Keratinocyte (primary cell): ENCODE measurements at regions not wholly inside any gene's neighbourhood (a gene's known extent, or its start where the extent isn't known, plus 50 kb on each side); places are given as distances from the start of the nearest gene placed in this dataset.
"Not testable (repeated sequence)": the region's sequence is repeated elsewhere in the genome, so short reads cannot be mapped to it uniquely, and the experiment has no call there.

Source experiments
- DNase-seq: peaks from one replicate; pipeline ENCODE4 v3.0.0-alpha.2; 2011; ENCODE audit warnings: low read depth, missing footprints, low spot score
- FAIRE-seq: peaks from 2 replicates; lab custom pipeline; 2011; peaks lifted over from hg19 to GRCh38; lab: Jason Lieb, UNC
- H2AFZ ChIP-seq: 2 replicates; pipeline ENCODE4 v1.6.0; 2012; ENCODE audit warnings: low read length, control low read depth, inconsistent platforms; ENCODE audit not compliant: control insufficient read depth
- H3K27ac ChIP-seq: 2 replicates; pipeline ENCODE4 v1.5.1; 2011; ENCODE audit warnings: low read length; ENCODE audit not compliant: control insufficient read depth, insufficient read depth
- H3K27me3 ChIP-seq: 3 replicates; pipeline ENCODE4 v1.6.0; 2011; ENCODE audit warnings: low read length; ENCODE audit not compliant: control insufficient read depth, insufficient read depth; ENCODE audit errors: extremely low read depth
- H3K36me3 ChIP-seq, 2 experiments: 2 replicates in 1 of 2; 3 replicates in 1 of 2; pipeline ENCODE4 v1.5.1; 2011; ENCODE audit warnings: low read length in 2 of 2, mild to moderate bottlenecking in 1 of 2; ENCODE audit not compliant: control insufficient read depth in 2 of 2, insufficient read depth in 2 of 2; ENCODE audit errors: extremely low read depth in 1 of 2
- H3K4me1 ChIP-seq: 3 replicates; pipeline ENCODE4 v1.5.1; 2011; ENCODE audit warnings: low read length; ENCODE audit not compliant: control insufficient read depth, insufficient read depth; ENCODE audit errors: extremely low read depth
- H3K4me2 ChIP-seq: 3 replicates; pipeline ENCODE4 v1.6.0; 2011; ENCODE audit warnings: low read depth, low read length; ENCODE audit not compliant: control insufficient read depth, insufficient read depth; ENCODE audit errors: extremely low read depth
- H3K4me3 ChIP-seq, 3 experiments: fragments of 200-600 bp in 1 of 3; sonication (generic) in 1 of 3; 2 replicates in 2 of 3; 3 replicates in 1 of 3; pipeline ENCODE4 v1.5.1; 2011 to 2016; ENCODE audit warnings: low read length in 3 of 3, mild to moderate bottlenecking in 3 of 3, control low read depth in 2 of 3, inconsistent platforms in 1 of 3, low read depth in 1 of 3, mixed read lengths in 1 of 3, mixed run types in 1 of 3, moderate library complexity in 1 of 3; ENCODE audit not compliant: control insufficient read depth in 2 of 3, insufficient read depth in 2 of 3; ENCODE audit errors: extremely low read depth in 1 of 3
- H3K79me2 ChIP-seq: 2 replicates; pipeline ENCODE4 v1.6.0; 2012; ENCODE audit warnings: low read length; ENCODE audit not compliant: control insufficient read depth, insufficient read depth
- H3K9ac ChIP-seq: 3 replicates; pipeline ENCODE4 v1.6.0; 2011; ENCODE audit warnings: low read length; ENCODE audit not compliant: control insufficient read depth, insufficient read depth; ENCODE audit errors: extremely low read depth
- H3K9me1 ChIP-seq: 3 replicates; pipeline ENCODE4 v1.6.0; 2011; ENCODE audit warnings: low read length; ENCODE audit not compliant: control insufficient read depth, insufficient read depth; ENCODE audit errors: extremely low read depth
- H3K9me3 ChIP-seq: 2 replicates; pipeline ENCODE4 v1.5.1; 2012; ENCODE audit warnings: low read depth, low read length; ENCODE audit not compliant: control insufficient read depth
- H4K20me1 ChIP-seq: 3 replicates; pipeline ENCODE4 v1.6.0; 2011; ENCODE audit warnings: low read length; ENCODE audit not compliant: control insufficient read depth, insufficient read depth; ENCODE audit errors: extremely low read depth
- CTCF ChIP-seq, 3 experiments: IDR thresholded peaks in 1 of 3; conservative IDR thresholded peaks in 1 of 3; optimal IDR thresholded peaks in 1 of 3; 2 replicates in 2 of 3; 3 replicates in 1 of 3; pipeline versions ENCODE3 to v1.5.1; 2011; ENCODE audit warnings: low read length in 3 of 3, mild to moderate bottlenecking in 3 of 3, moderate library complexity in 2 of 3, control low read depth in 1 of 3, inconsistent platforms in 1 of 3; ENCODE audit not compliant: insufficient read depth in 2 of 3; ENCODE audit errors: extremely low read depth in 1 of 3
- EZH2 ChIP-seq: IDR thresholded peaks from one replicate; pipeline ENCODE4 v1.6.1; 2012; ENCODE audit warnings: inconsistent platforms, mild to moderate bottlenecking, low read length, moderate library complexity
- dilution Hi-C: fragments of 300-500 bp; cut with MboI; formaldehyde crosslinking; loops from one replicate; pipeline ENCODE4 v1.7.0; 2020; ENCODE audit warnings: low sequenced_read_pairs; ENCODE audit not compliant: extremely low pct_ligation_motif_present

GRCh38 chr9:33623658-33624586 is 99.9 kb downstream of the ANKRD18B start:
- Histone ChIP-seq H3K4me1 (peaks cover 31% of the 10 kb centered on the region), H3K4me2 (peak overlapping the region; percentile 41), H3K9me3 (no peaks in the 10 kb centered on the region), H3K36me3 (no peaks in the 10 kb centered on the region), H2AFZ (peak overlapping the region; percentile 22), H4K20me1 (no peaks in the 10 kb centered on the region), H3K79me2 (no peaks in the 10 kb centered on the region), H3K9ac (no peak overlapping the region), H3K27me3 (peaks cover 1% of the 10 kb centered on the region), H3K27ac (no peak overlapping the region), H3K4me3 (no peak overlapping the region), H3K9me1 (no peaks in the 10 kb centered on the region)
- no peak for TF ChIP-seq EZH2
- peak; percentile 78 to 86 (median 85) for TF ChIP-seq CTCF (optimal IDR thresholded peaks at IDR 0.05 in 1 of 3, IDR thresholded peaks at IDR 0.05 in 1 of 3, conservative IDR thresholded peaks at IDR 0.05 in 1 of 3; ENCODE audit: extremely low read depth in 1 of 3, insufficient read depth in 2 of 3, low read length in 3 of 3)
- FAIRE-seq (peak; percentile 93), DNase-seq (peak; percentile 28)
- dilution Hi-C loops, result no loop called here

GRCh38 chr9:33628318-33628717 is 104.3 kb downstream of the ANKRD18B start:
- dilution Hi-C loops, H3K9me3 ChIP-seq, H3K4me2 ChIP-seq, H3K9me1 ChIP-seq, FAIRE-seq, H4K20me1 ChIP-seq, H2AFZ ChIP-seq, H3K4me3 ChIP-seq, H3K79me2 ChIP-seq, DNase-seq, H3K36me3 ChIP-seq, H3K4me1 ChIP-seq, H3K9ac ChIP-seq, H3K27ac ChIP-seq: not testable (repeated sequence)
- H3K27me3 ChIP-seq, result peaks cover 12% of the 10 kb centered on the region
